ENCODE measurements at regions not wholly inside any gene's neighbourhood (a gene's known extent, or its start where the extent isn't known, plus 50 kb on each side); places are given as distances from the start of the nearest gene placed in this dataset.
"Not testable (repeated sequence)": the region's sequence is repeated elsewhere in the genome, so short reads cannot be mapped to it uniquely, and the experiment has no call there.

- DNase-seq: no peak
Measured at GRCh38 chr2:59851836-59852475, 701.5 kb downstream of the BCL11A start.

- no peak for DNase-seq
Measured at GRCh38 chr2:59850554-59850953, 702.9 kb downstream of the BCL11A start.

GRCh38 chr2:59833941-59834340, 719.5 kb downstream of the BCL11A start:
- DNase-seq: no peak

- DNase-seq: no peak
Measured at GRCh38 chr2:59830601-59831000, 722.9 kb downstream of the BCL11A start.

GRCh38 chr2:59827677-59828076, 725.8 kb downstream of the BCL11A start:
- DNase-seq: no peak

- DNase-seq: no peak
Measured at GRCh38 chr2:59826177-59826576, 727.3 kb downstream of the BCL11A start.

- no peak for DNase-seq
Measured at GRCh38 chr2:59824314-59824713, 729.1 kb downstream of the BCL11A start.

- DNase-seq: no peak
Measured at GRCh38 chr2:59816075-59816474, 737.4 kb downstream of the BCL11A start.

GRCh38 chr2:59810283-59810682, 743.2 kb downstream of the BCL11A start:
- DNase-seq: not testable (repeated sequence)

- no peak for DNase-seq
Measured at GRCh38 chr2:59806486-59806885, 747.0 kb downstream of the BCL11A start.

- DNase-seq: no peak
Measured at GRCh38 chr2:59804732-59805131, 748.7 kb downstream of the BCL11A start.

- DNase-seq: no peak
Measured at GRCh38 chr2:59803586-59803985, 749.9 kb downstream of the BCL11A start.

- DNase-seq: no peak
Measured at GRCh38 chr2:59798687-59799232, 754.7 kb downstream of the BCL11A start.

GRCh38 chr2:59791004-59791618, 762.3 kb downstream of the BCL11A start:
- DNase-seq: no peak

GRCh38 chr2:59790186-59791003, 763.1 kb downstream of the BCL11A start:
- no peak for DNase-seq

GRCh38 chr2:59789523-59789922, 763.9 kb downstream of the BCL11A start:
- DNase-seq: no peak

- DNase-seq: no peak
Measured at GRCh38 chr2:59787095-59787494, 766.4 kb downstream of the BCL11A start.

GRCh38 chr2:59786684-59787083, 766.8 kb downstream of the BCL11A start:
- no peak for DNase-seq

GRCh38 chr2:59779571-59779970, 773.9 kb downstream of the BCL11A start:
- no peak for DNase-seq

- no peak for DNase-seq
Measured at GRCh38 chr2:59777120-59777519, 776.3 kb downstream of the BCL11A start.

GRCh38 chr2:59776726-59777008, 776.8 kb downstream of the BCL11A start:
- DNase-seq: no peak

GRCh38 chr2:59774821-59775433, 778.5 kb downstream of the BCL11A start:
- no peak for DNase-seq

- DNase-seq: no peak
Measured at GRCh38 chr2:59770651-59771050, 782.8 kb downstream of the BCL11A start.

GRCh38 chr2:59761966-59762365, 791.5 kb downstream of the BCL11A start:
- no peak for DNase-seq
